ENCODE measurements at regions not wholly inside any gene's neighbourhood (a gene's known extent, or its start where the extent isn't known, plus 50 kb on each side); places are given as distances from the start of the nearest gene placed in this dataset.

- H4K20me1 ChIP-seq (ENCODE audit: control insufficient read depth, insufficient read depth, insufficient read length) = no peaks in the 10 kb centered on the region
- H3K79me1 ChIP-seq (ENCODE audit: insufficient read depth, low read depth, low read length, poor library complexity, severe bottlenecking) = no peaks in the 10 kb centered on the region
- no peak for DNase-seq
- H3K27me3 Mint-ChIP-seq (ENCODE audit: low read depth) = no peaks in the 10 kb centered on the region
- H3K4me3 Mint-ChIP-seq = no peak overlapping the region
- H4K91ac ChIP-seq (ENCODE audit: insufficient read length, low read depth, low read length) = no peak overlapping the region
- H3K9ac ChIP-seq (ENCODE audit: extremely low read depth, insufficient read length, low read length) = no peak overlapping the region
- no peak overlapping the region for H3K27ac Mint-ChIP-seq
- no CpG with 5 or more reads among the region's 2 CpGs for WGBS (ENCODE audit: extremely low coverage, insufficient read length, low lambda C conversion rate)
- H4K5ac ChIP-seq (ENCODE audit: insufficient read length, low read depth, low read length) = no peak overlapping the region
- TF ChIP-seq, protein P1, sequence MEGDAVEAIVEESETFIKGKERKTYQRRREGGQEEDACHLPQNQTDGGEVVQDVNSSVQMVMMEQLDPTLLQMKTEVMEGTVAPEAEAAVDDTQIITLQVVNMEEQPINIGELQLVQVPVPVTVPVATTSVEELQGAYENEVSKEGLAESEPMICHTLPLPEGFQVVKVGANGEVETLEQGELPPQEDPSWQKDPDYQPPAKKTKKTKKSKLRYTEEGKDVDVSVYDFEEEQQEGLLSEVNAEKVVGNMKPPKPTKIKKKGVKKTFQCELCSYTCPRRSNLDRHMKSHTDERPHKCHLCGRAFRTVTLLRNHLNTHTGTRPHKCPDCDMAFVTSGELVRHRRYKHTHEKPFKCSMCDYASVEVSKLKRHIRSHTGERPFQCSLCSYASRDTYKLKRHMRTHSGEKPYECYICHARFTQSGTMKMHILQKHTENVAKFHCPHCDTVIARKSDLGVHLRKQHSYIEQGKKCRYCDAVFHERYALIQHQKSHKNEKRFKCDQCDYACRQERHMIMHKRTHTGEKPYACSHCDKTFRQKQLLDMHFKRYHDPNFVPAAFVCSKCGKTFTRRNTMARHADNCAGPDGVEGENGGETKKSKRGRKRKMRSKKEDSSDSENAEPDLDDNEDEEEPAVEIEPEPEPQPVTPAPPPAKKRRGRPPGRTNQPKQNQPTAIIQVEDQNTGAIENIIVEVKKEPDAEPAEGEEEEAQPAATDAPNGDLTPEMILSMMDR (conservative IDR thresholded peaks at IDR 0.05) = no peak
- no peaks in the 10 kb centered on the region for H3K4me1 ChIP-seq (ENCODE audit: insufficient read depth, low read length)
- H3K9me3 Mint-ChIP-seq = no peaks in the 10 kb centered on the region
- H2BK20ac ChIP-seq (ENCODE audit: low read depth, low read length, poor library complexity, severe bottlenecking) = no peak overlapping the region
- H3K4ac ChIP-seq (ENCODE audit: low read depth, low read length) = no peak overlapping the region
- no peaks in the 10 kb centered on the region for H3K79me2 ChIP-seq (ENCODE audit: insufficient read depth, low read length)
- H3K9me3 ChIP-seq (ENCODE audit: control insufficient read depth, low read depth, low read length) = no peaks in the 10 kb centered on the region
- H3K18ac ChIP-seq (ENCODE audit: insufficient read length, low read depth, low read length) = no peak overlapping the region
- H3K36me3 Mint-ChIP-seq (ENCODE audit: insufficient read depth in 1 of 3, low read depth in 3 of 3) = no peaks in the 10 kb centered on the region; a peak in 1 of 7 replicates
- no peak overlapping the region for H2AK5ac ChIP-seq (ENCODE audit: insufficient read length, low read length)
- no peak overlapping the region for H2BK15ac ChIP-seq (ENCODE audit: low read depth, low read length)
- H3K56ac ChIP-seq (ENCODE audit: insufficient read length, low read depth, low read length) = no peak overlapping the region
- peaks cover 12% of the 10 kb centered on the region in 2 experiments for H3K4me1 Mint-ChIP-seq
- no peak overlapping the region for H3K23ac ChIP-seq (ENCODE audit: insufficient read length, low read depth, low read length)
- H3T11ph ChIP-seq (ENCODE audit: low read length) = no peak overlapping the region
- no peak overlapping the region for H3K4me2 ChIP-seq (ENCODE audit: insufficient read depth, insufficient read length, low read length)
- no peak overlapping the region for H4K8ac ChIP-seq (replicated peaks; ENCODE audit: insufficient read length, low read depth, low read length)
- H3K27ac ChIP-seq (ENCODE audit: insufficient read length, low read depth, low read length) = no peak overlapping the region
- no peak overlapping the region for H2BK5ac ChIP-seq (ENCODE audit: insufficient read length, low read length)
- no peak overlapping the region for H2BK120ac ChIP-seq (ENCODE audit: low read depth, low read length, poor library complexity, severe bottlenecking)
- no peaks in the 10 kb centered on the region for H3K23me2 ChIP-seq (ENCODE audit: insufficient read length, low read depth, low read length, poor library complexity, severe bottlenecking)
- H2AFZ ChIP-seq (ENCODE audit: low read length) = no peak overlapping the region
- no peaks in the 10 kb centered on the region for H3K27me3 ChIP-seq (ENCODE audit: insufficient read depth, low read length)
- no peak overlapping the region for H3K14ac ChIP-seq (ENCODE audit: insufficient read depth, low read length)
- no peak overlapping the region for H2BK12ac ChIP-seq (ENCODE audit: insufficient read length, low read depth, low read length)
These were observed 212.5 kb downstream of the SEC23IP start for GRCh38 chr10:120105001-120105400.

Measured in H9 (cell line).